CD4-positive, alpha-beta T cell (primary cell): ENCODE measurements at regions not wholly inside any gene's neighbourhood (a gene's known extent, or its start where the extent isn't known, plus 50 kb on each side); places are given as distances from the start of the nearest gene placed in this dataset.

ENCODE experiments used
- ATAC-seq: fragments of 200-7000 bp; cut with Tn5 transposase; one replicate; pipeline ENCODE4 v1.10.0; 2022; ENCODE audit warnings: mild to moderate bottlenecking; ENCODE audit not compliant: poor library complexity
- CTCF ChIA-PET: fragments of 350-600 bp; sonication (Branson Sonifier 250); formaldehyde crosslinking; loops from one replicate; lab custom pipeline; 2021; ENCODE audit warnings: antibody characterized with exemption, inconsistent platforms; lab: Charles Lee
- POLR2A ChIA-PET: fragments of 350-600 bp; sonication (Branson Sonifier 250); formaldehyde crosslinking; loops from one replicate; lab custom pipeline; 2021; ENCODE audit warnings: antibody characterized with exemption, inconsistent platforms; lab: Charles Lee
- DNase-seq, 14 experiments: peaks; one replicate each; pipeline ENCODE4 v3.0.0-alpha.2; 2013 to 2020; ENCODE audit warnings: mixed read lengths in 2 of 14
- H3K27ac ChIP-seq, 2 donors: one replicate each; pipeline versions ENCODE4 v1.5.1 to v1.7.0; 2013; ENCODE audit warnings: low read length in 2 of 2, low read depth in 1 of 2, mild to moderate bottlenecking in 1 of 2
- H3K27me3 ChIP-seq, 2 experiments: 1 replicate in 1 of 2; 2 replicates in 1 of 2; pipeline versions ENCODE4 v1.6.1 to v1.7.0; 2013; ENCODE audit warnings: low read length in 2 of 2, control low read depth in 1 of 2, mild to moderate bottlenecking in 1 of 2, moderate library complexity in 1 of 2; ENCODE audit not compliant: insufficient read depth in 2 of 2, control insufficient read depth in 1 of 2
- H3K36me3 ChIP-seq: one replicate; pipeline ENCODE4 v1.6.1; 2013; ENCODE audit warnings: low read length, control low read depth; ENCODE audit not compliant: insufficient read depth
- H3K4me1 ChIP-seq: one replicate; pipeline ENCODE4 v1.6.1; 2013; ENCODE audit warnings: low read length, control low read depth; ENCODE audit not compliant: insufficient read depth
- H3K4me3 ChIP-seq: one replicate; pipeline ENCODE4 v1.5.1; 2013; ENCODE audit warnings: mild to moderate bottlenecking, low read length, moderate library complexity
- H3K9me3 ChIP-seq, 2 experiments: 1 replicate in 1 of 2; 2 replicates in 1 of 2; pipeline versions ENCODE4 v1.6.1 to v1.7.0; 2013; ENCODE audit warnings: low read length in 2 of 2, mild to moderate bottlenecking in 2 of 2, control low read depth in 1 of 2, moderate library complexity in 1 of 2; ENCODE audit not compliant: control insufficient read depth in 1 of 2, insufficient read depth in 1 of 2
- H3K27ac Mint-ChIP-seq: one replicate; pipeline ENCODE4 v1.8.0; 2020; ENCODE audit warnings: mixed read lengths
- H3K27me3 Mint-ChIP-seq: one replicate; pipeline ENCODE4 v1.8.0; 2021; ENCODE audit warnings: mixed read lengths
- H3K36me3 Mint-ChIP-seq: one replicate; pipeline ENCODE4 v1.8.0; 2021; ENCODE audit warnings: low read depth, mixed read lengths
- H3K4me1 Mint-ChIP-seq: one replicate; pipeline ENCODE4 v1.8.0; 2021; ENCODE audit warnings: low read depth, mixed read lengths
- H3K4me3 Mint-ChIP-seq: one replicate; pipeline ENCODE4 v1.8.0; 2020; ENCODE audit warnings: mild to moderate bottlenecking, mixed read lengths
- H3K9me3 Mint-ChIP-seq: one replicate; pipeline ENCODE4 v1.8.0; 2020; ENCODE audit warnings: mixed read lengths
- CTCF ChIP-seq: fragments of 200-600 bp; IDR thresholded peaks from one replicate; pipeline ENCODE4 v1.8.0; 2022; ENCODE audit warnings: antibody characterized with exemption, mild to moderate bottlenecking
- intact Hi-C, 2 experiments: fragments of 100-400 bp; cut with DNase I in 1 of 2; cut with micrococcal nuclease in 1 of 2; formaldehyde crosslinking; loops; one replicate each; pipeline versions ENCODE4 v1.15.1 to v1.9.0; 2023 to 2025; cut with DNase I, micrococcal nuclease

DNA sequence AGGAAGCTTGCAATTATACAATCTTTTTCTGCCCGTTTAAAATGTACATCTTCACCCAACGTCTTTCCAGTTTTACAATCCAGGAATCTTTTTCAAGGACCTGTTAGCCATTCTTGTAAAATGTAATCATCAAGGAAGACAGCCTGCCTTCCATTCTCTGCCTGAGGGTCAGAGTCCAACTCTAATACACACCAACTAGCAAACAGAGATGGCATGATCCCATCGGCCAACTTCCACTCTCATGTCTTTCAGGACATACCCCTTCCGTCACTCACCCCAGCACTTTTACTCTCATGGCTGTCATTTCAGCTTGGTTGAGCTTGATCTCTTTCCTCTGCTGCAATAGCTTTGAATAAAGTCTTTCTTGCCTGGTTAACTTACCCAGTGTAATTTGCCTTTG, 172.5 kb upstream of the NETO1 start:
- H3K4me1 ChIP-seq: no peaks in the 10 kb centered on the region
- no peak for TF ChIP-seq CTCF
- no peaks in the 10 kb centered on the region for H3K27me3 Mint-ChIP-seq
- DNase-seq (no peak), ATAC-seq (no peak)
- intact Hi-C loops: no loop called here
- H3K4me1 Mint-ChIP-seq: no peaks in the 10 kb centered on the region
- ChIA-PET POLR2A (no interaction called here), CTCF (no interaction called here)
- no peaks in the 10 kb centered on the region for H3K27me3 ChIP-seq
- no peaks in the 10 kb centered on the region for H3K36me3 Mint-ChIP-seq
- H3K27ac ChIP-seq: no peak overlapping the region
- no peak overlapping the region for H3K27ac Mint-ChIP-seq
- H3K4me3 ChIP-seq: no peak overlapping the region
- H3K9me3 Mint-ChIP-seq: peaks cover 6% of the 10 kb centered on the region
- H3K36me3 ChIP-seq: no peaks in the 10 kb centered on the region
- no peak overlapping the region for H3K4me3 Mint-ChIP-seq
- peaks cover 0 to 9% of the 10 kb centered on the region in 2 experiments for H3K9me3 ChIP-seq

DNA sequence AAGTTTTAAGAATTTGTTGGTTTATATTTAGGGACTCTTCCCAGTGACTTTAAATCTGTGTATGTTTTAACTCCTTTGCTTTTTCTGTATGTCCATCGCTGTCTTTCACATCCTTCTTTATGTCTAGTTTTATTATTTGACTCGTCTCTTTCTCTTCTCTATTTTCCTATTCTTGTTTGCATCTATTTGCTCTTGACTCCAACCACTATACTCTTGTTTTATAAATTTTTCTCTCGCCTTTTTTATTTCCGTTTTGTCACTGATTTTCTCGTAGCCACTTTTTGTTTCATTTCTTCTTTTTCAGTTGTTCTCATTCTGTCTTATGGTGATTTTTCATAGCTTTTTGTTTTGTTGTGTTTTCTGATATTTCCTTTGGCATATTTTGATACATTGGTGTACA, 170.5 kb upstream of the NETO1 start:
- no peak overlapping the region for H3K4me3 Mint-ChIP-seq
- H3K27ac Mint-ChIP-seq: no peak overlapping the region
- no peaks in the 10 kb centered on the region for H3K27me3 ChIP-seq
- H3K27ac ChIP-seq: no peak overlapping the region
- no peak overlapping the region for H3K4me3 ChIP-seq
- CTCF ChIA-PET: no interaction called here
- intact Hi-C loops: no loop called here
- TF ChIP-seq CTCF: no peak
- no peaks in the 10 kb centered on the region for H3K36me3 ChIP-seq
- H3K9me3 ChIP-seq: no peaks in the 10 kb centered on the region
- DNase-seq (no peak), ATAC-seq (no peak)
- POLR2A ChIA-PET: no interaction called here
- no peaks in the 10 kb centered on the region for H3K4me1 Mint-ChIP-seq
- H3K27me3 Mint-ChIP-seq: no peaks in the 10 kb centered on the region
- no peaks in the 10 kb centered on the region for H3K36me3 Mint-ChIP-seq
- H3K4me1 ChIP-seq: no peaks in the 10 kb centered on the region
- H3K9me3 Mint-ChIP-seq: peaks cover 8% of the 10 kb centered on the region

GRCh38 chr18:73023975-73024374, 156.2 kb upstream of the NETO1 start:
- ATAC-seq (no peak), DNase-seq (no peak)
- no peaks in the 10 kb centered on the region for H3K4me1 Mint-ChIP-seq
- H3K4me3 ChIP-seq: no peak overlapping the region
- no peaks in the 10 kb centered on the region for H3K27me3 ChIP-seq
- peaks cover 8% of the 10 kb centered on the region for H3K9me3 Mint-ChIP-seq
- intact Hi-C loops: no loop called here
- H3K27ac Mint-ChIP-seq: no peak overlapping the region
- no peaks in the 10 kb centered on the region for H3K36me3 Mint-ChIP-seq
- no peak overlapping the region for H3K4me3 Mint-ChIP-seq
- H3K4me1 ChIP-seq: no peaks in the 10 kb centered on the region
- no peak overlapping the region for H3K27ac ChIP-seq
- H3K27me3 Mint-ChIP-seq: no peaks in the 10 kb centered on the region
- ChIA-PET CTCF (no interaction called here), POLR2A (no interaction called here)
- no peaks in the 10 kb centered on the region for H3K36me3 ChIP-seq
- peaks cover 0 to 8% of the 10 kb centered on the region in 2 experiments for H3K9me3 ChIP-seq
- no peak for TF ChIP-seq CTCF
